H1 (cell line): ENCODE measurements at regions not wholly inside any gene's neighbourhood (a gene's known extent, or its start where the extent isn't known, plus 50 kb on each side); places are given as distances from the start of the nearest gene placed in this dataset.

Experiments used
- BRCA1 ChIP-seq: IDR thresholded peaks from 2 replicates; pipeline ENCODE4 v1.6.1; 2012; ENCODE audit warnings: low read depth, low read length, improper control_type of control experiment
- CBX5 ChIP-seq: fragments of 300-800, 300-1000 bp; sonication (generic); IDR thresholded peaks from 2 replicates; pipeline ENCODE4 v1.7.1; 2016; ENCODE audit warnings: antibody characterized with exemption, low read length, low read depth
- CTCF ChIP-seq, 3 experiments: IDR thresholded peaks; 1 replicate in 2 of 3; 2 replicates in 1 of 3; pipeline versions ENCODE4 v1.5.1 to v1.6.1; 2011; ENCODE audit warnings: low read length in 3 of 3, mild to moderate bottlenecking in 3 of 3, inconsistent platforms in 2 of 3, low read depth in 1 of 3, moderate library complexity in 1 of 3; ENCODE audit not compliant: insufficient read depth in 1 of 3; ENCODE audit errors: control extremely low read depth in 1 of 3
- JUN ChIP-seq: IDR thresholded peaks from 2 replicates; pipeline ENCODE4 v1.6.1; 2011; ENCODE audit warnings: low read depth, mild to moderate bottlenecking, improper control_type of control experiment, low read length
- PHF8 ChIP-seq: fragments of 200-600 bp; sonication (generic); conservative IDR thresholded peaks from 2 replicates; pipeline ENCODE4 v1.7.1; 2012; ENCODE audit warnings: low read depth, mild to moderate bottlenecking, inconsistent platforms, low read length, moderate library complexity
- SP4 ChIP-seq: IDR thresholded peaks from 2 replicates; pipeline ENCODE4 v1.6.1; 2012; ENCODE audit warnings: low read length, inconsistent platforms
- SUZ12 ChIP-seq: fragments of 200-600 bp; sonication (generic); IDR thresholded peaks from 2 replicates; pipeline ENCODE4 v1.6.1; 2012; ENCODE audit warnings: mild to moderate bottlenecking, inconsistent platforms, low read length, moderate library complexity, mixed read lengths

GRCh38 chr12:17342381-17342961 lies 736.5 kb upstream of the LMO3 start (continued):
- TF ChIP-seq BRCA1 (no peak), CBX5 (no peak), SP4 (no peak), PHF8 (no peak), JUN (no peak), SUZ12 (no peak), CTCF (IDR thresholded peaks at IDR 0.05; ENCODE audit: control extremely low read depth in 1 of 3, insufficient read depth in 1 of 3, low read depth in 1 of 3, low read length in 3 of 3) (no peak)
